Stimulated activated CD4-positive, alpha-beta T cell treated with anti-CD3 and anti-CD28 coated beads, Interleukin-1b, Interleukin-23, amount 100 ng/mL, for 48 hours (primary cell): ENCODE measurements at regions not wholly inside any gene's neighbourhood (a gene's known extent, or its start where the extent isn't known, plus 50 kb on each side); places are given as distances from the start of the nearest gene placed in this dataset.
"Not testable (repeated sequence)": the region's sequence is repeated elsewhere in the genome, so short reads cannot be mapped to it uniquely, and the experiment has no call there.

ENCODE experiments used
- DNase-seq: peaks from one replicate; pipeline ENCODE4 v3.0.0-alpha.2; 2020

- no peak for DNase-seq
Measured at GRCh38 chr2:106257135-106257534, 63.0 kb upstream of the UXS1 start.

GRCh38 chr2:106249157-106249828, 55.2 kb upstream of the UXS1 start:
- DNase-seq: not testable (repeated sequence)

- DNase-seq: not testable (repeated sequence)
Measured at GRCh38 chr2:106248548-106249151, 54.5 kb upstream of the UXS1 start.
